KMS-11 (cell line): ENCODE measurements at regions not wholly inside any gene's neighbourhood (a gene's known extent, or its start where the extent isn't known, plus 50 kb on each side); places are given as distances from the start of the nearest gene placed in this dataset.
"Not testable (repeated sequence)": the region's sequence is repeated elsewhere in the genome, so short reads cannot be mapped to it uniquely, and the experiment has no call there.

Experiments
- H2AFZ ChIP-seq: fragments of 200-600 bp; sonication (generic); 2 replicates; pipeline ENCODE4 v1.6.1; 2016; ENCODE audit warnings: antibody characterized with exemption, mixed run types, low read depth
- H3K27ac ChIP-seq: fragments of 200-600 bp; sonication (generic); 2 replicates; pipeline ENCODE4 v1.6.1; 2016; ENCODE audit warnings: mild to moderate bottlenecking, mixed run types
- H3K27me3 ChIP-seq: fragments of 200-600 bp; sonication (generic); 2 replicates; pipeline ENCODE4 v1.6.1; 2017; ENCODE audit warnings: mild to moderate bottlenecking, low read depth, mixed run types, moderate library complexity; ENCODE audit not compliant: insufficient read depth
- H3K36me3 ChIP-seq: fragments of 200-600 bp; sonication (generic); 2 replicates; pipeline ENCODE4 v1.6.1; 2017; ENCODE audit warnings: mild to moderate bottlenecking, mixed run types; ENCODE audit not compliant: insufficient read depth
- H3K4me1 ChIP-seq: fragments of 200-600 bp; sonication (generic); 2 replicates; pipeline ENCODE4 v1.6.1; 2016; ENCODE audit warnings: mild to moderate bottlenecking, low read depth, mixed run types; ENCODE audit not compliant: poor library complexity, severe bottlenecking
- H3K4me2 ChIP-seq: fragments of 200-600 bp; sonication (generic); 2 replicates; pipeline ENCODE4 v1.7.0; 2016; ENCODE audit warnings: mild to moderate bottlenecking, mixed run types
- H3K4me3 ChIP-seq: fragments of 200-600 bp; sonication (generic); IDR thresholded peaks from 2 replicates; pipeline ENCODE4 v1.6.1; 2017; ENCODE audit warnings: low read depth, low read length, mixed read lengths; ENCODE audit not compliant: insufficient read depth
- H3K79me2 ChIP-seq: fragments of 200-600 bp; sonication (generic); 2 replicates; pipeline ENCODE4 v1.6.1; 2016; ENCODE audit warnings: low read depth, mixed run types; ENCODE audit not compliant: insufficient read depth
- H3K9ac ChIP-seq: fragments of 200-600 bp; sonication (generic); 2 replicates; pipeline ENCODE4 v1.6.1; 2016; ENCODE audit warnings: mild to moderate bottlenecking, mixed run types
- H4K20me1 ChIP-seq: fragments of 200-600 bp; sonication (generic); 2 replicates; pipeline ENCODE4 v1.6.1; 2016; ENCODE audit warnings: mild to moderate bottlenecking, mixed run types; ENCODE audit not compliant: insufficient read depth
- CTCF ChIP-seq: fragments of 200-600 bp; sonication (generic); conservative IDR thresholded peaks from 2 replicates; pipeline ENCODE4 v1.6.1; 2017; ENCODE audit warnings: low read depth, mild to moderate bottlenecking, antibody characterized with exemption, low read length, moderate library complexity, mixed read lengths

GRCh38 chr2:239548451-239548871, 147.6 kb upstream of the HDAC4 start:
- H3K27ac ChIP-seq, result no peak overlapping the region
- H3K9ac ChIP-seq, result no peak overlapping the region
- no peaks in the 10 kb centered on the region for H3K36me3 ChIP-seq
- H2AFZ ChIP-seq, result no peak overlapping the region
- peaks cover 9% of the 10 kb centered on the region; the same call in 1 of the 2 replicates for H3K27me3 ChIP-seq
- no peak overlapping the region for H3K4me3 ChIP-seq
- TF ChIP-seq CTCF, result no peak
- H3K4me2 ChIP-seq, result no peak overlapping the region
- H4K20me1 ChIP-seq, result no peaks in the 10 kb centered on the region
- no peaks in the 10 kb centered on the region for H3K4me1 ChIP-seq
- H3K79me2 ChIP-seq, result no peaks in the 10 kb centered on the region

GRCh38 chr2:239547140-239547539, 146.3 kb upstream of the HDAC4 start:
- H3K9ac ChIP-seq, H3K79me2 ChIP-seq, H3K27ac ChIP-seq: not testable (repeated sequence)

GRCh38 chr2:239546541-239546940, 145.7 kb upstream of the HDAC4 start:
- no peaks in the 10 kb centered on the region for H4K20me1 ChIP-seq
- peaks cover 9% of the 10 kb centered on the region; the same call in 1 of the 2 replicates for H3K27me3 ChIP-seq
- H3K27ac ChIP-seq, result no peak overlapping the region
- no peaks in the 10 kb centered on the region for H3K36me3 ChIP-seq
- H3K9ac ChIP-seq, result no peak overlapping the region
- H3K4me3 ChIP-seq, result no peak overlapping the region
- no peak overlapping the region for H2AFZ ChIP-seq
- no peaks in the 10 kb centered on the region for H3K4me1 ChIP-seq
- TF ChIP-seq CTCF, result no peak
- no peaks in the 10 kb centered on the region for H3K79me2 ChIP-seq
- no peak overlapping the region for H3K4me2 ChIP-seq

More at GRCh38 chr2:239547140-239547539, 146.3 kb upstream of the HDAC4 start:
- H3K27me3 ChIP-seq, H3K4me2 ChIP-seq, H2AFZ ChIP-seq, H3K4me3 ChIP-seq, H4K20me1 ChIP-seq, H3K4me1 ChIP-seq, H3K36me3 ChIP-seq: not testable (repeated sequence)

GRCh38 chr2:239545741-239546392, 145.0 kb upstream of the HDAC4 start:
- no peak overlapping the region for H3K9ac ChIP-seq
- no peaks in the 10 kb centered on the region for H3K36me3 ChIP-seq
- no peaks in the 10 kb centered on the region for H3K4me1 ChIP-seq
- H3K27ac ChIP-seq, result no peak overlapping the region
- no peak overlapping the region for H3K4me3 ChIP-seq
- no peak for TF ChIP-seq CTCF
- peaks cover 9% of the 10 kb centered on the region; the same call in 1 of the 2 replicates for H3K27me3 ChIP-seq
- no peaks in the 10 kb centered on the region for H3K79me2 ChIP-seq
- no peak overlapping the region for H2AFZ ChIP-seq
- H3K4me2 ChIP-seq, result no peak overlapping the region
- H4K20me1 ChIP-seq, result no peaks in the 10 kb centered on the region

GRCh38 chr2:239544918-239545465, 144.2 kb upstream of the HDAC4 start:
- H3K4me2 ChIP-seq, result no peak overlapping the region
- no peaks in the 10 kb centered on the region for H4K20me1 ChIP-seq
- H3K79me2 ChIP-seq, result no peaks in the 10 kb centered on the region
- H3K9ac ChIP-seq, result no peak overlapping the region
- no peaks in the 10 kb centered on the region for H3K36me3 ChIP-seq
- no peak overlapping the region for H3K4me3 ChIP-seq
- H3K4me1 ChIP-seq, result no peaks in the 10 kb centered on the region
- peaks cover 9% of the 10 kb centered on the region; the same call in 1 of the 2 replicates for H3K27me3 ChIP-seq
- H3K27ac ChIP-seq, result no peak overlapping the region
- H2AFZ ChIP-seq, result no peak overlapping the region
- TF ChIP-seq CTCF, result no peak
